HepG2 (cell line): ENCODE measurements at regions not wholly inside any gene's neighbourhood (a gene's known extent, or its start where the extent isn't known, plus 50 kb on each side); places are given as distances from the start of the nearest gene placed in this dataset.

Source experiments
- ATAC-seq: fragments of 200-7000 bp; cut with Tn5 transposase; 3 replicates; pipeline ENCODE4 v1.9.1; 2020; ENCODE audit warnings: mild to moderate bottlenecking, moderate library complexity
- BruUV-seq: library from RNA; stranded (reverse); fragments of 400-500 nt; replicated peaks from 2 replicates; lab custom pipeline; 2021; lab: Mats Ljungman, UMichigan
- CTCF ChIA-PET: fragments of 300-600 bp; formaldehyde crosslinking; extraction: SDS; loops from one replicate; lab custom pipeline; 2021; ENCODE audit warnings: low total read pairs, inconsistent platforms, low intra/inter-chr PET ratio; lab: Yijun Ruan, JAX
- POLR2A ChIA-PET: fragments of 350-600 bp; sonication (Branson Sonifier 250); formaldehyde crosslinking; loops from one replicate; lab custom pipeline; 2020; ENCODE audit warnings: antibody characterized with exemption, inconsistent platforms; lab: Yijun Ruan, JAX
- DNase-seq: peaks from one replicate; pipeline ENCODE4 v3.0.0-alpha.2; 2015; ENCODE audit warnings: low spot score
- FAIRE-seq: peaks from 3 replicates; lab custom pipeline; 2011; peaks lifted over from hg19 to GRCh38; lab: Jason Lieb, UNC
- H2AFZ ChIP-seq: one replicate; pipeline ENCODE4 v1.6.1; 2011; ENCODE audit warnings: low read length, inconsistent platforms
- H3K27ac ChIP-seq: fragments of 300-600 bp; 3 replicates; pipeline ENCODE4 v1.8.0; 2011; ENCODE audit warnings: mixed run types, mild to moderate bottlenecking, mixed read lengths, low read length, inconsistent platforms; ENCODE audit not compliant: insufficient read depth; ENCODE audit errors: extremely low read length
- H3K27me3 ChIP-seq, 2 experiments: fragments of 200-600 bp in 1 of 2; 2 replicates in 1 of 2; 3 replicates in 1 of 2; pipeline versions ENCODE4 v1.6.0 to v1.8.0; 2011; ENCODE audit warnings: low read length in 2 of 2, mild to moderate bottlenecking in 2 of 2, moderate library complexity in 2 of 2, inconsistent platforms in 1 of 2; ENCODE audit not compliant: insufficient read depth in 2 of 2, control insufficient read depth in 1 of 2
- H3K36me3 ChIP-seq, 2 experiments: fragments of 200-600 bp in 1 of 2; replicated peaks in 1 of 2; 2 replicates in 1 of 2; 3 replicates in 1 of 2; pipeline versions ENCODE4 v1.5.1 to v1.8.0; 2011; ENCODE audit warnings: low read length in 2 of 2, inconsistent platforms in 1 of 2; ENCODE audit not compliant: insufficient read depth in 2 of 2, control insufficient read depth in 1 of 2
- H3K4me1 ChIP-seq: 2 replicates; pipeline ENCODE4 v1.5.1; 2012; ENCODE audit warnings: low read length, inconsistent platforms; ENCODE audit not compliant: insufficient read depth
- H3K4me2 ChIP-seq: 2 replicates; pipeline ENCODE4 v1.6.0; 2011; ENCODE audit warnings: low read depth, low read length, inconsistent platforms
- H3K4me3 ChIP-seq, 3 experiments: fragments of 200-600 bp in 1 of 3; sonication (generic), shearing (Covaris generic) in 1 of 3; replicated peaks in 1 of 3; 2 replicates each; pipeline ENCODE4 v1.5.1; 2011 to 2016; ENCODE audit warnings: low read length in 3 of 3, inconsistent platforms in 2 of 3, low read depth in 2 of 3, mild to moderate bottlenecking in 2 of 3, control low read depth in 1 of 3, mixed read lengths in 1 of 3; ENCODE audit not compliant: insufficient read depth in 1 of 3
- H3K79me2 ChIP-seq: one replicate; pipeline ENCODE4 v1.6.1; 2011; ENCODE audit warnings: low read length, inconsistent platforms; ENCODE audit not compliant: insufficient read depth
- H3K9ac ChIP-seq: 2 replicates; pipeline ENCODE4 v1.6.0; 2011; ENCODE audit warnings: mild to moderate bottlenecking, low read depth, low read length, inconsistent platforms; ENCODE audit not compliant: insufficient read depth
- H3K9me3 ChIP-seq: 2 replicates; pipeline ENCODE4 v1.5.1; 2012; ENCODE audit warnings: mild to moderate bottlenecking, low read length
- H4K20me1 ChIP-seq: 2 replicates; pipeline ENCODE4 v1.6.0; 2011; ENCODE audit warnings: inconsistent platforms, mild to moderate bottlenecking, low read length, moderate library complexity; ENCODE audit not compliant: insufficient read depth
- ATF7 ChIP-seq, 2 experiments: fragments of 450-650 bp in 1 of 2; sonication (generic) in 1 of 2; formaldehyde crosslinking in 1 of 2; IDR thresholded peaks; 2 replicates each; pipeline versions ENCODE4 v1.4.0 to v1.6.1; 2016 to 2020; ENCODE audit warnings: antibody characterized with exemption in 1 of 2, mild to moderate bottlenecking in 1 of 2, missing genetic modification reagents in 1 of 2
- ATF7-NPFF ChIP-seq: sonication (generic); formaldehyde crosslinking; IDR thresholded peaks from 2 replicates; pipeline ENCODE4 v1.8.1; 2023; ENCODE audit warnings: mild to moderate bottlenecking, low read depth, missing genetic modification reagents, moderate library complexity
- ATM ChIP-seq: fragments of 450-650 bp; IDR thresholded peaks from 2 replicates; pipeline ENCODE4 v1.7.1; 2017; ENCODE audit warnings: mild to moderate bottlenecking, borderline replicate concordance
- GATAD2A ChIP-seq: IDR thresholded peaks from 2 replicates; pipeline ENCODE4 v1.6.1; 2016
- MXI1 ChIP-seq: IDR thresholded peaks from 3 replicates; pipeline ENCODE4 v1.6.1; 2012; ENCODE audit warnings: low read depth, low read length, inconsistent platforms, borderline replicate concordance
- POLR2AphosphoS5 ChIP-seq: IDR thresholded peaks from 2 replicates; pipeline ENCODE4 v1.6.1; 2012; ENCODE audit warnings: low read depth, low read length
- RBFOX2 ChIP-seq: fragments of 200-400 bp; formaldehyde crosslinking; IDR thresholded peaks from 2 replicates; pipeline ENCODE4 v1.6.1; 2017; ENCODE audit warnings: low read depth, mild to moderate bottlenecking, low read length
- SATB2 ChIP-seq: sonication (generic); formaldehyde crosslinking; IDR thresholded peaks from 2 replicates; pipeline ENCODE4 v1.5.0; 2020; ENCODE audit warnings: missing genetic modification reagents
- SIN3B ChIP-seq: fragments of 150-350 bp; IDR thresholded peaks from 2 replicates; pipeline ENCODE4 v1.6.1; 2014; ENCODE audit warnings: low read length
- STAT5B ChIP-seq: sonication (generic); formaldehyde crosslinking; IDR thresholded peaks from 2 replicates; pipeline ENCODE4 v1.4.0; 2020; ENCODE audit warnings: missing genetic modification reagents
- TARDBP ChIP-seq: sonication (generic); formaldehyde crosslinking; IDR thresholded peaks from 2 replicates; pipeline ENCODE4 v1.8.0; 2022; ENCODE audit warnings: mild to moderate bottlenecking, missing genetic modification reagents
- ZMAT5 ChIP-seq: sonication (generic); formaldehyde crosslinking; IDR thresholded peaks from 2 replicates; pipeline ENCODE4 v1.5.0; 2020; ENCODE audit warnings: mild to moderate bottlenecking, low read depth, missing genetic modification reagents, borderline replicate concordance
- ZNF550 ChIP-seq: sonication (generic); formaldehyde crosslinking; IDR thresholded peaks from 2 replicates; pipeline ENCODE4 v1.4.0; 2020; ENCODE audit warnings: mild to moderate bottlenecking, missing genetic modification reagents, borderline replicate concordance
- ZNF563 ChIP-seq: sonication (generic); formaldehyde crosslinking; IDR thresholded peaks from 2 replicates; pipeline ENCODE4 v1.8.0; 2022; ENCODE audit warnings: mild to moderate bottlenecking, moderate library complexity, missing genetic modification reagents
- ZSCAN29 ChIP-seq: sonication (generic); formaldehyde crosslinking; conservative IDR thresholded peaks from 2 replicates; pipeline ENCODE4 v1.4.0; 2020; ENCODE audit warnings: mild to moderate bottlenecking, missing genetic modification reagents
- WGBS: methylation state at CpG from one replicate; pipeline ENCODE4 v1.1.6; 2017; ENCODE audit warnings: low lambda C conversion rate; 5-methylcytosine and 5-hydroxymethylcytosine counted together
- in situ Hi-C: cut with HindIII; loops from 2 replicates; pipeline ENCODE4 v1.10.0; 2017; ENCODE audit warnings: low pct_unique_long_range_greater_than_20kb; ENCODE audit not compliant: extremely low pct_ligation_motif_present
- intact Hi-C: fragments of 100-400 bp; cut with micrococcal nuclease; formaldehyde crosslinking; loops from one replicate; pipeline ENCODE4 v1.10.0; 2022; ENCODE audit not compliant: unreplicated experiment
- TF ChIP-seq, protein P1 (sequence below): sonication (generic); formaldehyde crosslinking; IDR thresholded peaks from 2 replicates; pipeline ENCODE4 v1.5.0; 2020; ENCODE audit warnings: missing genetic modification reagents, mild to moderate bottlenecking, borderline replicate concordance

GRCh38 chr13:80989747-80990146 is 648.8 kb upstream of the SPRY2 start (continued):
- no peak for TF ChIP-seq ATF7 (IDR thresholded peaks at IDR 0.05)
- TF ChIP-seq ATF7 (CRISPR knock-in tag; IDR thresholded peaks at IDR 0.05), result no peak
- no peak for TF ChIP-seq ATF7-NPFF (CRISPR knock-in tag)
- TF ChIP-seq GATAD2A (CRISPR knock-in tag), result no peak

GRCh38 chr13:80989241-80989640 is 648.3 kb upstream of the SPRY2 start:
- POLR2A ChIA-PET, result no interaction called here
- intact Hi-C loops, result no loop called here
- Histone ChIP-seq H3K4me1 (no peaks in the 10 kb centered on the region), H4K20me1 (no peaks in the 10 kb centered on the region), H3K27me3 (no peaks in the 10 kb centered on the region), H2AFZ (no peak overlapping the region)
- FAIRE-seq (no peak), DNase-seq (no peak)
- in situ Hi-C loops, result no loop called here
- 14% methylated on average over 6 of the region's 6 CpGs for WGBS
- TF ChIP-seq ZMAT5 (CRISPR knock-in tag), result no peak
- no peak for TF ChIP-seq STAT5B (CRISPR knock-in tag)
- TF ChIP-seq, protein P1, sequence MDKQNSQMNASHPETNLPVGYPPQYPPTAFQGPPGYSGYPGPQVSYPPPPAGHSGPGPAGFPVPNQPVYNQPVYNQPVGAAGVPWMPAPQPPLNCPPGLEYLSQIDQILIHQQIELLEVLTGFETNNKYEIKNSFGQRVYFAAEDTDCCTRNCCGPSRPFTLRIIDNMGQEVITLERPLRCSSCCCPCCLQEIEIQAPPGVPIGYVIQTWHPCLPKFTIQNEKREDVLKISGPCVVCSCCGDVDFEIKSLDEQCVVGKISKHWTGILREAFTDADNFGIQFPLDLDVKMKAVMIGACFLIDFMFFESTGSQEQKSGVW (CRISPR knock-in tag), result no peak
- TF ChIP-seq ZNF563 (CRISPR knock-in tag), result no peak
- no peak for TF ChIP-seq SATB2
- no peak for TF ChIP-seq RBFOX2
- TF ChIP-seq TARDBP (CRISPR knock-in tag), result no peak
- TF ChIP-seq ZNF550 (CRISPR knock-in tag), result no peak
- no peak for TF ChIP-seq ATM
- TF ChIP-seq ZSCAN29 (CRISPR knock-in tag), result no peak
- TF ChIP-seq MXI1, result no peak
- TF ChIP-seq SIN3B, result no peak
- TF ChIP-seq POLR2AphosphoS5, result no peak
- TF ChIP-seq, all 625 proteins: peak for 0
- ATAC-seq, result no peak
- H3K9me3 ChIP-seq, result no peaks in the 10 kb centered on the region; the same call in 1 of the 2 replicates
- no peaks in the 10 kb centered on the region for H3K79me2 ChIP-seq
- CTCF ChIA-PET, result no interaction called here
- H3K9ac ChIP-seq, result no peak overlapping the region
- H3K27ac ChIP-seq, result no peak overlapping the region
- H3K36me3 ChIP-seq, result no peaks in the 10 kb centered on the region
- H3K4me2 ChIP-seq, result no peak overlapping the region
- no TSS peak for BruUV-seq
- no peak overlapping the region for H3K4me3 ChIP-seq
